Fibroblast of the aortic adventitia (primary cell): ENCODE measurements at regions not wholly inside any gene's neighbourhood (a gene's known extent, or its start where the extent isn't known, plus 50 kb on each side); places are given as distances from the start of the nearest gene placed in this dataset.
"Not testable (repeated sequence)": the region's sequence is repeated elsewhere in the genome, so short reads cannot be mapped to it uniquely, and the experiment has no call there.

Source experiments
- DNase-seq: peaks from one replicate; pipeline ENCODE4 v3.0.0-alpha.2; 2010; ENCODE audit warnings: low read depth
- H3K4me3 ChIP-seq: 2 replicates; pipeline ENCODE4 v1.5.1; 2011; ENCODE audit warnings: low read depth, mild to moderate bottlenecking, control low read depth, low read length, moderate library complexity
- CTCF ChIP-seq: IDR thresholded peaks from 2 replicates; pipeline ENCODE4 v1.5.1; 2011; ENCODE audit warnings: mild to moderate bottlenecking, low read length, control low read depth, inconsistent platforms; ENCODE audit not compliant: insufficient read depth

- no peak for TF ChIP-seq CTCF
- H3K4me3 ChIP-seq = no peak overlapping the region
- no peak for DNase-seq
Measured at GRCh38 chr17:22268214-22268911, 576.0 kb downstream of the KCNJ18 start.

- no peak for TF ChIP-seq CTCF
- DNase-seq = no peak
- no peak overlapping the region for H3K4me3 ChIP-seq
Measured at GRCh38 chr17:22268912-22269220, 576.5 kb downstream of the KCNJ18 start.

GRCh38 chr17:22270381-22270780, 578.1 kb downstream of the KCNJ18 start:
- no peak for TF ChIP-seq CTCF
- H3K4me3 ChIP-seq = no peak overlapping the region
- DNase-seq = no peak

- H3K4me3 ChIP-seq, DNase-seq: not testable (repeated sequence)
Measured at GRCh38 chr17:22270809-22271208, 578.5 kb downstream of the KCNJ18 start.

GRCh38 chr17:22272363-22273146, 580.2 kb downstream of the KCNJ18 start:
- no peak for DNase-seq
- H3K4me3 ChIP-seq = no peak overlapping the region
- TF ChIP-seq CTCF = no peak

- TF ChIP-seq CTCF = no peak
- H3K4me3 ChIP-seq = no peak overlapping the region
- DNase-seq = no peak
Measured at GRCh38 chr17:22273308-22273707, 581.0 kb downstream of the KCNJ18 start.

- no peak for DNase-seq
- TF ChIP-seq CTCF = no peak
Measured at GRCh38 chr17:22277595-22277994, 585.3 kb downstream of the KCNJ18 start.

More at GRCh38 chr17:22277595-22277994, 585.3 kb downstream of the KCNJ18 start:
- H3K4me3 ChIP-seq = no peak overlapping the region
